H1 (cell line): ENCODE measurements at regions not wholly inside any gene's neighbourhood (a gene's known extent, or its start where the extent isn't known, plus 50 kb on each side); places are given as distances from the start of the nearest gene placed in this dataset.

Source experiments
- EP300 ChIP-seq, 2 experiments: IDR thresholded peaks; 1 replicate in 1 of 2; 2 replicates in 1 of 2; pipeline ENCODE4 v1.6.1; 2011 to 2012; ENCODE audit warnings: low read depth in 2 of 2, low read length in 2 of 2, mild to moderate bottlenecking in 2 of 2, borderline replicate concordance in 1 of 2, inconsistent platforms in 1 of 2, moderate library complexity in 1 of 2
- TF ChIP-seq, protein P1 (sequence below): IDR thresholded peaks from 2 replicates; pipeline ENCODE4 v1.6.1; 2012; ENCODE audit warnings: low read length, inconsistent platforms

DNA sequence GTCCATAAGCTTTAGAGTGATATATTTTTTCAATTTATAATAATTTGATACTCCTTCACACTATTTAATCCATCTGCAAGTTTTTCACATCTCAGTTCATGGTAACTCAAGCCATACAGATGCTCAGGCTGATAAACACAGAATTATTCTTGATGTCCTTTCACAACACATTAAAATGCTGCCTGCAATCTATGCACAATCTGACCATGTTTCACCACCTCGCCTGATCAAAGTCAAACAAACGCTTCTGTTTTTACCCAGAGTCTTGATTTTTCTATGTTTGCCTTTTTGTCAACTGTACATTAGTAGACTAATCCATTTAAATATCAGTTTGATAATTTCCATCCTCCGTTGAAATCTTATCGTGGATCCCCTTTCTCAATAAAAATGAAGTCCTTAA is 833.8 kb upstream of the KCND2 start (continued):
- no peak for TF ChIP-seq EP300 (IDR thresholded peaks at IDR 0.05; ENCODE audit: borderline replicate concordance in 1 of 2, low read depth in 2 of 2, low read length in 2 of 2)
- TF ChIP-seq, protein P1, sequence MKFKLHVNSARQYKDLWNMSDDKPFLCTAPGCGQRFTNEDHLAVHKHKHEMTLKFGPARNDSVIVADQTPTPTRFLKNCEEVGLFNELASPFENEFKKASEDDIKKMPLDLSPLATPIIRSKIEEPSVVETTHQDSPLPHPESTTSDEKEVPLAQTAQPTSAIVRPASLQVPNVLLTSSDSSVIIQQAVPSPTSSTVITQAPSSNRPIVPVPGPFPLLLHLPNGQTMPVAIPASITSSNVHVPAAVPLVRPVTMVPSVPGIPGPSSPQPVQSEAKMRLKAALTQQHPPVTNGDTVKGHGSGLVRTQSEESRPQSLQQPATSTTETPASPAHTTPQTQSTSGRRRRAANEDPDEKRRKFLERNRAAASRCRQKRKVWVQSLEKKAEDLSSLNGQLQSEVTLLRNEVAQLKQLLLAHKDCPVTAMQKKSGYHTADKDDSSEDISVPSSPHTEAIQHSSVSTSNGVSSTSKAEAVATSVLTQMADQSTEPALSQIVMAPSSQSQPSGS: no peak
